ENCODE measurements at regions not wholly inside any gene's neighbourhood (a gene's known extent, or its start where the extent isn't known, plus 50 kb on each side); places are given as distances from the start of the nearest gene placed in this dataset.

GRCh38 chr20:10962937-10963336 lies 289.1 kb upstream of the JAG1 start:
- no peak for TF ChIP-seq FOSL1 (IDR thresholded peaks at IDR 0.05; ENCODE audit: low read depth)
- TF ChIP-seq POLR2A (IDR thresholded peaks at IDR 0.05; ENCODE audit: borderline replicate concordance, extremely low read depth, insufficient read depth, insufficient read length) = no peak
